Activated naive CD4-positive, alpha-beta T cell treated with anti-CD3 and anti-CD28 coated beads for 36 hours (primary cell): ENCODE measurements at regions not wholly inside any gene's neighbourhood (a gene's known extent, or its start where the extent isn't known, plus 50 kb on each side); places are given as distances from the start of the nearest gene placed in this dataset.

ENCODE experiments used
- CTCF ChIA-PET: fragments of 350-600 bp; sonication (Branson Sonifier 250); formaldehyde crosslinking; loops from one replicate; lab custom pipeline; 2021; ENCODE audit warnings: antibody characterized with exemption; lab: Charles Lee
- DNase-seq: peaks from one replicate; pipeline ENCODE4 v3.0.0-alpha.2; 2020
- H3K27ac Mint-ChIP-seq: one replicate; pipeline ENCODE4 v1.8.0; 2021; ENCODE audit warnings: mild to moderate bottlenecking, mixed read lengths
- H3K27me3 Mint-ChIP-seq: one replicate; pipeline ENCODE4 v1.8.0; 2021; ENCODE audit warnings: low read depth, mixed read lengths
- H3K36me3 Mint-ChIP-seq: one replicate; pipeline ENCODE4 v1.8.0; 2021; ENCODE audit warnings: low read depth, mixed read lengths
- H3K4me1 Mint-ChIP-seq: one replicate; pipeline ENCODE4 v1.8.0; 2021; ENCODE audit warnings: low read depth, mixed read lengths
- H3K4me3 Mint-ChIP-seq: one replicate; pipeline ENCODE4 v1.8.0; 2021; ENCODE audit warnings: mild to moderate bottlenecking, moderate library complexity, mixed read lengths
- H3K9me3 Mint-ChIP-seq: one replicate; pipeline ENCODE4 v1.8.0; 2021; ENCODE audit warnings: mixed read lengths
- intact Hi-C: fragments of 100-400 bp; cut with micrococcal nuclease; formaldehyde crosslinking; loops from one replicate; pipeline ENCODE4 v1.15.1; 2023

- Mint-ChIP-seq H3K27me3 (no peaks in the 10 kb centered on the region), H3K4me1 (peaks cover 23% of the 10 kb centered on the region), H3K27ac (no peak overlapping the region), H3K36me3 (no peaks in the 10 kb centered on the region), H3K9me3 (peaks cover 4% of the 10 kb centered on the region), H3K4me3 (no peak overlapping the region)
- DNase-seq: no peak
- CTCF ChIA-PET: interaction anchor here (1.5 kb wide), 1 partner anchor 59 kb away, joined by 4 read pairs; no protein-coding TSS in a partner anchor
- intact Hi-C loops: no loop called here
Observed at GRCh38 chr21:17738176-17738953, 80.8 kb downstream of the C21orf91 start.

- Mint-ChIP-seq H3K27me3 (no peaks in the 10 kb centered on the region), H3K36me3 (no peaks in the 10 kb centered on the region), H3K4me1 (peaks cover 12% of the 10 kb centered on the region), H3K27ac (no peak overlapping the region), H3K4me3 (no peak overlapping the region), H3K9me3 (no peaks in the 10 kb centered on the region)
- CTCF ChIA-PET: no interaction called here
- DNase-seq: no peak
- intact Hi-C loops: no loop called here
Observed at GRCh38 chr21:17736072-17736471, 83.1 kb downstream of the C21orf91 start.

- H3K4me3 Mint-ChIP-seq: no peak overlapping the region
- no peak overlapping the region for H3K27ac Mint-ChIP-seq
- no peak for DNase-seq
- intact Hi-C loops: loop anchor here (5.0 kb wide), 1 partner anchor 169 kb away; no protein-coding TSS in a partner anchor
- no peaks in the 10 kb centered on the region for H3K9me3 Mint-ChIP-seq
- H3K4me1 Mint-ChIP-seq: no peaks in the 10 kb centered on the region
- H3K27me3 Mint-ChIP-seq: no peaks in the 10 kb centered on the region
- H3K36me3 Mint-ChIP-seq: no peaks in the 10 kb centered on the region
- CTCF ChIA-PET: interaction anchor here (1.0 to 1.1 kb wide), 2 partner anchors 45 to 171 kb away, joined by 3 read pairs; no protein-coding TSS in a partner anchor
Observed at GRCh38 chr21:17733209-17733608, 85.9 kb downstream of the C21orf91 start.

GRCh38 chr21:17732306-17732705 is 86.8 kb downstream of the C21orf91 start:
- H3K27ac Mint-ChIP-seq: no peak overlapping the region
- H3K9me3 Mint-ChIP-seq: no peaks in the 10 kb centered on the region
- H3K4me3 Mint-ChIP-seq: no peak overlapping the region
- no peaks in the 10 kb centered on the region for H3K36me3 Mint-ChIP-seq
- CTCF ChIA-PET: no interaction called here
- no peaks in the 10 kb centered on the region for H3K27me3 Mint-ChIP-seq
- intact Hi-C loops: loop anchor here (5.0 kb wide), 1 partner anchor 170 kb away; no protein-coding TSS in a partner anchor
- no peaks in the 10 kb centered on the region for H3K4me1 Mint-ChIP-seq
- DNase-seq: no peak

- no peaks in the 10 kb centered on the region for H3K27me3 Mint-ChIP-seq
- CTCF ChIA-PET: interaction anchor here (0.6 kb wide), 1 partner anchor 53 kb away, joined by 3 read pairs; no protein-coding TSS in a partner anchor
- H3K4me1 Mint-ChIP-seq: no peaks in the 10 kb centered on the region
- H3K36me3 Mint-ChIP-seq: no peaks in the 10 kb centered on the region
- H3K9me3 Mint-ChIP-seq: no peaks in the 10 kb centered on the region
- H3K27ac Mint-ChIP-seq: no peak overlapping the region
- intact Hi-C loops: loop anchor here (5.0 kb wide), 1 partner anchor 171 kb away; no protein-coding TSS in a partner anchor
- DNase-seq: no peak
- no peak overlapping the region for H3K4me3 Mint-ChIP-seq
Observed at GRCh38 chr21:17731554-17731953, 87.6 kb downstream of the C21orf91 start.

- Mint-ChIP-seq H3K27me3 (no peaks in the 10 kb centered on the region), H3K4me3 (no peak overlapping the region), H3K9me3 (no peaks in the 10 kb centered on the region), H3K36me3 (no peaks in the 10 kb centered on the region), H3K4me1 (no peaks in the 10 kb centered on the region), H3K27ac (no peak overlapping the region)
- intact Hi-C loops: loop anchor here (5.0 kb wide), 1 partner anchor 172 kb away; no protein-coding TSS in a partner anchor
- CTCF ChIA-PET: interaction anchor here (0.6 kb wide), 1 partner anchor 52 kb away, joined by 3 read pairs; no protein-coding TSS in a partner anchor
- no peak for DNase-seq
Observed at GRCh38 chr21:17730782-17731181, 88.4 kb downstream of the C21orf91 start.

GRCh38 chr21:17729455-17729854 is 89.7 kb downstream of the C21orf91 start:
- Mint-ChIP-seq H3K36me3 (no peaks in the 10 kb centered on the region), H3K27ac (no peak overlapping the region), H3K4me1 (no peaks in the 10 kb centered on the region), H3K27me3 (no peaks in the 10 kb centered on the region), H3K4me3 (no peak overlapping the region), H3K9me3 (no peaks in the 10 kb centered on the region)
- intact Hi-C loops: no loop called here
- DNase-seq: no peak
- CTCF ChIA-PET: no interaction called here

- no peaks in the 10 kb centered on the region for H3K36me3 Mint-ChIP-seq
- intact Hi-C loops: no loop called here
- H3K4me1 Mint-ChIP-seq: no peaks in the 10 kb centered on the region
- H3K27ac Mint-ChIP-seq: no peak overlapping the region
- CTCF ChIA-PET: no interaction called here
- H3K27me3 Mint-ChIP-seq: no peaks in the 10 kb centered on the region
- no peak overlapping the region for H3K4me3 Mint-ChIP-seq
- H3K9me3 Mint-ChIP-seq: no peaks in the 10 kb centered on the region
- DNase-seq: no peak
Observed at GRCh38 chr21:17727361-17727760, 91.8 kb downstream of the C21orf91 start.

- DNase-seq: no peak
- Mint-ChIP-seq H3K4me3 (no peak overlapping the region), H3K27ac (no peak overlapping the region), H3K36me3 (no peaks in the 10 kb centered on the region), H3K27me3 (no peaks in the 10 kb centered on the region), H3K4me1 (no peaks in the 10 kb centered on the region), H3K9me3 (no peaks in the 10 kb centered on the region)
- intact Hi-C loops: no loop called here
- CTCF ChIA-PET: interaction anchor here (0.6 to 0.7 kb wide), 2 partner anchors 37 to 371 kb away, joined by 3 read pairs; no protein-coding TSS in a partner anchor
Observed at GRCh38 chr21:17726047-17726829, 92.9 kb downstream of the C21orf91 start.

GRCh38 chr21:17725339-17725738 is 93.8 kb downstream of the C21orf91 start:
- intact Hi-C loops: no loop called here
- no peaks in the 10 kb centered on the region for H3K36me3 Mint-ChIP-seq
- no peak for DNase-seq
- H3K9me3 Mint-ChIP-seq: no peaks in the 10 kb centered on the region
- H3K27ac Mint-ChIP-seq: no peak overlapping the region
- H3K4me3 Mint-ChIP-seq: no peak overlapping the region
- CTCF ChIA-PET: interaction anchor here (0.6 to 1.0 kb wide), 4 partner anchors 10 to 370 kb away, joined by 3 read pairs; no protein-coding TSS in a partner anchor
- no peaks in the 10 kb centered on the region for H3K27me3 Mint-ChIP-seq
- no peaks in the 10 kb centered on the region for H3K4me1 Mint-ChIP-seq

GRCh38 chr21:17712887-17713286 is 100.2 kb upstream of the BTG3 start:
- intact Hi-C loops: no loop called here
- H3K27me3 Mint-ChIP-seq: no peaks in the 10 kb centered on the region
- no peak overlapping the region for H3K27ac Mint-ChIP-seq
- H3K4me3 Mint-ChIP-seq: no peak overlapping the region
- H3K9me3 Mint-ChIP-seq: peaks cover 11% of the 10 kb centered on the region
- CTCF ChIA-PET: no interaction called here
- no peak for DNase-seq
- H3K36me3 Mint-ChIP-seq: peaks cover 5% of the 10 kb centered on the region
- H3K4me1 Mint-ChIP-seq: peaks cover 16% of the 10 kb centered on the region

GRCh38 chr21:17711896-17712295 is 99.2 kb upstream of the BTG3 start:
- intact Hi-C loops: no loop called here
- DNase-seq: no peak
- CTCF ChIA-PET: interaction anchor here (0.6 to 1.4 kb wide), 2 partner anchors 23 to 83 kb away, joined by 4 to 6 read pairs; no protein-coding TSS in a partner anchor
- Mint-ChIP-seq H3K27me3 (no peaks in the 10 kb centered on the region), H3K9me3 (peaks cover 11% of the 10 kb centered on the region), H3K4me1 (peaks cover 16% of the 10 kb centered on the region), H3K4me3 (no peak overlapping the region), H3K27ac (no peak overlapping the region), H3K36me3 (peaks cover 5% of the 10 kb centered on the region)
